Endodermal cell (in vitro differentiated cells): ENCODE measurements at regions not wholly inside any gene's neighbourhood (a gene's known extent, or its start where the extent isn't known, plus 50 kb on each side); places are given as distances from the start of the nearest gene placed in this dataset.

Experiments
- DNase-seq: peaks from one replicate; pipeline ENCODE4 v3.0.0-alpha.2; 2017
- H3K27ac ChIP-seq: 2 replicates; pipeline ENCODE4 v1.5.1; 2013; ENCODE audit warnings: mild to moderate bottlenecking, low read depth, low read length, moderate library complexity
- H3K27me3 ChIP-seq: 2 replicates; pipeline ENCODE4 v1.6.1; 2013; ENCODE audit warnings: mild to moderate bottlenecking, low read length, moderate library complexity; ENCODE audit not compliant: insufficient read depth, control insufficient read depth, poor library complexity, severe bottlenecking
- H3K36me3 ChIP-seq: 2 replicates; pipeline ENCODE4 v1.7.0; 2013; ENCODE audit warnings: mild to moderate bottlenecking, low read length, moderate library complexity; ENCODE audit not compliant: control insufficient read depth, insufficient read depth
- H3K4me1 ChIP-seq: one replicate; pipeline ENCODE4 v1.7.0; 2013; ENCODE audit warnings: low read length; ENCODE audit not compliant: control insufficient read depth, insufficient read depth
- H3K4me3 ChIP-seq: 2 replicates; pipeline ENCODE4 v1.5.1; 2013; ENCODE audit warnings: mild to moderate bottlenecking, low read length, moderate library complexity
- H3K9ac ChIP-seq: 2 replicates; pipeline ENCODE4 v1.6.1; 2013; ENCODE audit warnings: mild to moderate bottlenecking, low read length, moderate library complexity; ENCODE audit not compliant: poor library complexity, severe bottlenecking; ENCODE audit errors: extremely low read depth
- H3K9me3 ChIP-seq: 2 replicates; pipeline ENCODE4 v1.6.1; 2013; ENCODE audit warnings: mild to moderate bottlenecking, low read length, moderate library complexity; ENCODE audit not compliant: control insufficient read depth
- H3K27ac Mint-ChIP-seq: 2 replicates; pipeline ENCODE4 v1.8.0; 2020; ENCODE audit warnings: mixed read lengths
- H3K27me3 Mint-ChIP-seq: 2 replicates; pipeline ENCODE4 v1.8.0; 2021; ENCODE audit warnings: mild to moderate bottlenecking, mixed read lengths; ENCODE audit not compliant: insufficient read depth
- H3K36me3 Mint-ChIP-seq: 2 replicates; pipeline ENCODE4 v1.8.0; 2020; ENCODE audit warnings: low read depth, mixed read lengths
- H3K4me1 Mint-ChIP-seq: 2 replicates; pipeline ENCODE4 v1.8.0; 2020; ENCODE audit warnings: mixed read lengths
- H3K4me3 Mint-ChIP-seq: 2 replicates; pipeline ENCODE4 v1.8.0; 2020; ENCODE audit warnings: mild to moderate bottlenecking, moderate library complexity, mixed read lengths
- H3K9me3 Mint-ChIP-seq: 2 replicates; pipeline ENCODE4 v1.8.0; 2020; ENCODE audit warnings: mild to moderate bottlenecking, mixed read lengths
- WGBS, 2 experiments: methylation state at CpG; one replicate each; pipeline versions ENCODE4 v1.1.5 to v1.1.7; 2013; ENCODE audit warnings: missing lambda C conversion rate in 2 of 2, mixed read lengths in 1 of 2; ENCODE audit not compliant: insufficient coverage in 1 of 2, insufficient read length in 1 of 2; 5-methylcytosine and 5-hydroxymethylcytosine counted together
- TF ChIP-seq, protein P1 (sequence below): fragments of 200-600 bp; sonication (generic); conservative IDR thresholded peaks from 2 replicates; pipeline ENCODE4 v1.5.0; 2021; ENCODE audit warnings: antibody characterized with exemption, mild to moderate bottlenecking

DNA sequence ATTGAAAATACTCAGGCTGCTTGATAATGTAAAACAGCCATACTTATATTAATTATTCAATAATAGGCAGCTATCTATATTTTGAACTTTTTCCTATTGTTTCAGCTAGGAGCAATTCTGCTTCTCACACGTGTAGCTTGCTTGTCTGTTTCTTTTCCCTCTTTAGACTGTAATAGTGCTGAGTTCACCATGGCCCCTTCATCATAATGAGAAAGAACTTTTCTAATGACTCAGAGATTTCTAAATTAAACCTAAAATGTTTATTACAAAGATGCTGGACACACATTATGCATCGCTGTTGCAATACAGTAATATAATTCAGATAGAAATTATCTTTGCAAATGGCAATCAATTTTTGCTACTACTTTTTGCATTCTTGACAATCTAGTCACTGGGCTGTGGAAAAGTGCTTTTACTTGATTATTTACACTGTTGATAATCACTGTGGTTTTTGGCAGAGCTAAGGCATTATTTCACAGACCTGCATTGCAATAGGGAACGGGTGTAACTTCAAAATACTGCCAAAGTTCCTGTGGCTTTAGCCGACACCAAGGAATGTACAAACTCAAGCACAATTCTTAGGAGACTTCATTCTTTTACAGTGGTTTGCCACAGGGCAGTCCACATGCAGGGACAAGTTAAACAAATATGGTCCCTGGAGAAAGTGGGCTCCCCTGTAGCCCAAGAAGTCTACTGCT is 281.0 kb upstream of the TBL1XR1 start:
- 67 to 91% methylated on average over 3 to 4 of the region's 4 CpGs for WGBS, 2 experiments
- H3K4me3 ChIP-seq, result no peak overlapping the region

GRCh38 chr3:177479630-177480029 is 282.3 kb upstream of the TBL1XR1 start:
- WGBS, 2 experiments, result 97 to 100% methylated on average over 1 to 2 of the region's 2 CpGs
- no peak overlapping the region for H3K4me3 Mint-ChIP-seq
- H3K36me3 Mint-ChIP-seq, result no peaks in the 10 kb centered on the region
- no peak for DNase-seq
- H3K4me1 ChIP-seq, result peaks cover 9% of the 10 kb centered on the region
- H3K9me3 ChIP-seq, result peaks cover under 1% of the 10 kb centered on the region
- H3K9me3 Mint-ChIP-seq, result no peaks in the 10 kb centered on the region
- H3K4me1 Mint-ChIP-seq, result peaks cover 12% of the 10 kb centered on the region
- no peaks in the 10 kb centered on the region for H3K36me3 ChIP-seq
- no peak overlapping the region for H3K4me3 ChIP-seq
- H3K27ac Mint-ChIP-seq, result no peak overlapping the region
- H3K9ac ChIP-seq, result no peak overlapping the region
- no peaks in the 10 kb centered on the region for H3K27me3 ChIP-seq
- no peak overlapping the region for H3K27ac ChIP-seq
- no peaks in the 10 kb centered on the region for H3K27me3 Mint-ChIP-seq
- TF ChIP-seq, protein P1, sequence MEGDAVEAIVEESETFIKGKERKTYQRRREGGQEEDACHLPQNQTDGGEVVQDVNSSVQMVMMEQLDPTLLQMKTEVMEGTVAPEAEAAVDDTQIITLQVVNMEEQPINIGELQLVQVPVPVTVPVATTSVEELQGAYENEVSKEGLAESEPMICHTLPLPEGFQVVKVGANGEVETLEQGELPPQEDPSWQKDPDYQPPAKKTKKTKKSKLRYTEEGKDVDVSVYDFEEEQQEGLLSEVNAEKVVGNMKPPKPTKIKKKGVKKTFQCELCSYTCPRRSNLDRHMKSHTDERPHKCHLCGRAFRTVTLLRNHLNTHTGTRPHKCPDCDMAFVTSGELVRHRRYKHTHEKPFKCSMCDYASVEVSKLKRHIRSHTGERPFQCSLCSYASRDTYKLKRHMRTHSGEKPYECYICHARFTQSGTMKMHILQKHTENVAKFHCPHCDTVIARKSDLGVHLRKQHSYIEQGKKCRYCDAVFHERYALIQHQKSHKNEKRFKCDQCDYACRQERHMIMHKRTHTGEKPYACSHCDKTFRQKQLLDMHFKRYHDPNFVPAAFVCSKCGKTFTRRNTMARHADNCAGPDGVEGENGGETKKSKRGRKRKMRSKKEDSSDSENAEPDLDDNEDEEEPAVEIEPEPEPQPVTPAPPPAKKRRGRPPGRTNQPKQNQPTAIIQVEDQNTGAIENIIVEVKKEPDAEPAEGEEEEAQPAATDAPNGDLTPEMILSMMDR, result no peak

More for the DNA sequence above, 281.0 kb upstream of the TBL1XR1 start:
- peaks cover 4% of the 10 kb centered on the region for H3K4me1 ChIP-seq
- H3K36me3 ChIP-seq, result no peaks in the 10 kb centered on the region
- no peak overlapping the region for H3K4me3 Mint-ChIP-seq
- H3K27ac Mint-ChIP-seq, result no peak overlapping the region
- H3K27ac ChIP-seq, result no peak overlapping the region
- no peak for DNase-seq
- no peaks in the 10 kb centered on the region for H3K27me3 ChIP-seq
- H3K9me3 Mint-ChIP-seq, result no peaks in the 10 kb centered on the region
- peaks cover 6% of the 10 kb centered on the region for H3K4me1 Mint-ChIP-seq
- TF ChIP-seq, protein P1, result no peak
- no peaks in the 10 kb centered on the region for H3K9me3 ChIP-seq
- H3K27me3 Mint-ChIP-seq, result no peaks in the 10 kb centered on the region
- no peaks in the 10 kb centered on the region for H3K36me3 Mint-ChIP-seq
- H3K9ac ChIP-seq, result no peak overlapping the region

- H3K27ac Mint-ChIP-seq, result no peak overlapping the region
- peaks cover 10% of the 10 kb centered on the region for H3K9me3 Mint-ChIP-seq
- H3K4me1 Mint-ChIP-seq, result peaks cover 12% of the 10 kb centered on the region
- Histone ChIP-seq H3K4me1 (peaks cover 9% of the 10 kb centered on the region), H3K9me3 (peaks cover 15% of the 10 kb centered on the region), H3K27ac (no peak overlapping the region), H3K4me3 (no peak overlapping the region), H3K27me3 (no peaks in the 10 kb centered on the region), H3K36me3 (no peaks in the 10 kb centered on the region), H3K9ac (no peak overlapping the region)
- 63 to 94% methylated on average over 2 to 3 of the region's 3 CpGs for WGBS, 2 experiments
- H3K36me3 Mint-ChIP-seq, result no peaks in the 10 kb centered on the region
- no peaks in the 10 kb centered on the region for H3K27me3 Mint-ChIP-seq
- DNase-seq, result no peak
- TF ChIP-seq, protein P1, result no peak
- no peak overlapping the region for H3K4me3 Mint-ChIP-seq
These were observed 284.0 kb upstream of the TBL1XR1 start for GRCh38 chr3:177481329-177481728.
